Adrenal gland (tissue), 9 donors: ENCODE measurements at regions not wholly inside any gene's neighbourhood (a gene's known extent, or its start where the extent isn't known, plus 50 kb on each side); places are given as distances from the start of the nearest gene placed in this dataset.

Experiments used
- DNase-seq, 7 donors: peaks; one replicate each; pipeline ENCODE4 v3.0.0-alpha.2; 2019 to 2020
- H3K27ac ChIP-seq, 5 donors: fragments of 200-600 bp; sonication (generic) in 4 of 5; 1 replicate in 3 of 5; 2 replicates in 2 of 5; pipeline versions ENCODE4 v1.5.1 to v1.8.0; 2016 to 2020; ENCODE audit warnings: mild to moderate bottlenecking in 1 of 5
- H3K27me3 ChIP-seq: fragments of 200-600 bp; 2 replicates; pipeline ENCODE4 v1.8.0; 2021
- H3K36me3 ChIP-seq, 2 donors: fragments of 200-600 bp; replicated peaks in 1 of 2; 1 replicate in 1 of 2; 2 replicates in 1 of 2; pipeline versions ENCODE4 v1.5.1 to v1.8.0; 2018 to 2022
- H3K4me1 ChIP-seq, 2 donors: fragments of 200-600 bp; replicated peaks in 1 of 2; 1 replicate in 1 of 2; 2 replicates in 1 of 2; pipeline versions ENCODE4 v1.5.1 to v1.8.0; 2018 to 2021
- H3K4me3 ChIP-seq, 4 donors: fragments of 200-600 bp; sonication (generic) in 3 of 4; one replicate each; pipeline ENCODE4 v1.5.1; 2016 to 2018
- H3K9me3 ChIP-seq, 3 donors: fragments of 200-600 bp; sonication (generic) in 1 of 3; replicated peaks in 1 of 3; 1 replicate in 2 of 3; 2 replicates in 1 of 3; pipeline versions ENCODE4 v1.5.1 to v1.8.0; 2016 to 2021
- CTCF ChIP-seq, 6 experiments: fragments of 450-650 bp in 4 of 6; fragments of 200-600 bp in 2 of 6; sonication (generic) in 1 of 6; IDR thresholded peaks; 1 replicate in 5 of 6; 2 replicates in 1 of 6; pipeline versions ENCODE4 v1.5.1 to v1.8.0; 2016 to 2021; ENCODE audit warnings: antibody characterized with exemption in 6 of 6, mild to moderate bottlenecking in 2 of 6, moderate library complexity in 1 of 6
- POLR2A ChIP-seq, 2 donors: fragments of 450-650 bp; IDR thresholded peaks; one replicate each; pipeline ENCODE4 v1.6.1; 2017; ENCODE audit warnings: antibody characterized with exemption in 2 of 2, mild to moderate bottlenecking in 2 of 2, moderate library complexity in 1 of 2
- WGBS, 4 donors: extraction: QIAGEN DNeasy Blood & Tissue Kit in 2 of 4; methylation state at CpG; one replicate each; pipeline versions ENCODE4 v1.1.5 to v1.1.7; 2013 to 2017; 5-methylcytosine and 5-hydroxymethylcytosine counted together
- intact Hi-C, 2 donors: fragments of 100-400 bp; cut with DNase I; formaldehyde crosslinking; loops; one replicate each; pipeline versions ENCODE4 v1.14.1 to v1.15.0; 2022 to 2023
- donor health status: healthy with polysubstance abuse.
- donor health status: Bipolar disorder and iron deficiency.
- donor health status: DM: yes; HTN: yes; CAD: no.
- donor health status: DM: no; HTN: no; CAD: no.
- donor health status: DM: no; HTN: no; CAD: no.

GRCh38 chr6:168138436-168138835 lies 59.4 kb upstream of the FRMD1 start:
- H3K27ac ChIP-seq: no peak overlapping the region
- peak in 1 of 7 donors; percentile 3 for DNase-seq
- H3K27me3 ChIP-seq: no peaks in the 10 kb centered on the region
- H3K36me3 ChIP-seq: no peaks in the 10 kb centered on the region
- TF ChIP-seq POLR2A (IDR thresholded peaks at IDR 0.05) (no peak), CTCF (IDR thresholded peaks at IDR 0.05) (no peak)
- WGBS, 4 donors: 83 to 94% (median 85%) methylated on average over 6 of the region's 6 CpGs
- intact Hi-C loops: loop anchor here in 1 of 2 donors (10.0 kb wide), 1 partner anchor 234 kb away; no protein-coding TSS in a partner anchor
- no peaks in the 10 kb centered on the region for H3K9me3 ChIP-seq
- no peak overlapping the region for H3K4me3 ChIP-seq
- no peaks in the 10 kb centered on the region for H3K4me1 ChIP-seq

GRCh38 chr6:168137024-168137423 lies 58.0 kb upstream of the FRMD1 start:
- no peak for DNase-seq
- Histone ChIP-seq H3K27ac (no peak overlapping the region), H3K36me3 (no peaks in the 10 kb centered on the region), H3K9me3 (no peaks in the 10 kb centered on the region), H3K4me3 (no peak overlapping the region), H3K27me3 (no peaks in the 10 kb centered on the region), H3K4me1 (no peaks in the 10 kb centered on the region)
- 92 to 96% (median 95%) methylated on average over 9 of the region's 9 CpGs for WGBS, 4 donors
- intact Hi-C loops: loop anchor here in 1 of 2 donors (10.0 kb wide), 1 partner anchor 232 kb away; no protein-coding TSS in a partner anchor
- TF ChIP-seq POLR2A (IDR thresholded peaks at IDR 0.05): no peak
- no peak for TF ChIP-seq CTCF (IDR thresholded peaks at IDR 0.05)

GRCh38 chr6:168136622-168137021 lies 57.6 kb upstream of the FRMD1 start:
- H3K9me3 ChIP-seq: no peaks in the 10 kb centered on the region
- H3K36me3 ChIP-seq: no peaks in the 10 kb centered on the region
- intact Hi-C loops: loop anchor here in 1 of 2 donors (10.0 kb wide), 1 partner anchor 232 kb away; no protein-coding TSS in a partner anchor
- H3K27me3 ChIP-seq: no peaks in the 10 kb centered on the region
- DNase-seq: no peak
- WGBS, 4 donors: 71 to 90% (median 79%) methylated on average over 4 to 5 of the region's 5 CpGs
- TF ChIP-seq POLR2A (IDR thresholded peaks at IDR 0.05): no peak
- no peak for TF ChIP-seq CTCF (IDR thresholded peaks at IDR 0.05)
- no peaks in the 10 kb centered on the region for H3K4me1 ChIP-seq
- no peak overlapping the region for H3K27ac ChIP-seq
- no peak overlapping the region for H3K4me3 ChIP-seq

GRCh38 chr6:168136001-168136400 lies 57.0 kb upstream of the FRMD1 start:
- Histone ChIP-seq H3K36me3 (no peaks in the 10 kb centered on the region), H3K4me1 (no peaks in the 10 kb centered on the region), H3K27me3 (no peaks in the 10 kb centered on the region), H3K4me3 (no peak overlapping the region), H3K9me3 (no peaks in the 10 kb centered on the region), H3K27ac (no peak overlapping the region)
- 74 to 95% (median 85%) methylated on average over 6 to 7 of the region's 7 CpGs for WGBS, 4 donors
- TF ChIP-seq POLR2A (IDR thresholded peaks at IDR 0.05) (no peak), CTCF (IDR thresholded peaks at IDR 0.05) (no peak)
- intact Hi-C loops: loop anchor here in 1 of 2 donors (10.0 kb wide), 1 partner anchor 231 kb away; no protein-coding TSS in a partner anchor
- DNase-seq: peak in 2 of 7 donors; percentile 1 to 18
